ENCODE measurements at regions not wholly inside any gene's neighbourhood (a gene's known extent, or its start where the extent isn't known, plus 50 kb on each side); places are given as distances from the start of the nearest gene placed in this dataset.

DNA sequence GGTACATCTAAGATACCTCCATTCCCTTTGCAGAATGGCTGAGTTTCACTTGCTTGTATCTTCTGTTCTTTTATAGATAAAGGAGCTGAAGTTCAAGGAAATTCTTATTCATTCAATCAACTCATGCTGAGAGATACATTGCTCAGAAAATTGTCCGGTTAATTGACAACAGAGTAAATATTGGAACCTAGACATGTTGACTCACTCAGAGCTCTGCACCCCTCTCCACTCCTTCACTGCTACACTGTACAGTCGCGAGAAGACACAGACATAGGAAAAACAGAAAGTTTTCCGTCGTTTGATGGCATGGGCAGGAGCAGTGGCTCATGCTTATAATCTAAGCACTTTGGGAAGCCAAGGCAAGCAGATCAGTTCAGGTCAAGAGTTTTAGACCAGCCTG, 690.5 kb upstream of the SOX9 start:
- Histone ChIP-seq H3K4me3 (no peak overlapping the region), H3K4me1 (no peaks in the 10 kb centered on the region), H3K27ac (no peak overlapping the region), H3K9me3 (no peaks in the 10 kb centered on the region), H3K27me3 (no peaks in the 10 kb centered on the region), H3K36me3 (no peaks in the 10 kb centered on the region)
- intact Hi-C loops (cut with DNase I), result no loop called here
- TF ChIP-seq, protein P1, sequence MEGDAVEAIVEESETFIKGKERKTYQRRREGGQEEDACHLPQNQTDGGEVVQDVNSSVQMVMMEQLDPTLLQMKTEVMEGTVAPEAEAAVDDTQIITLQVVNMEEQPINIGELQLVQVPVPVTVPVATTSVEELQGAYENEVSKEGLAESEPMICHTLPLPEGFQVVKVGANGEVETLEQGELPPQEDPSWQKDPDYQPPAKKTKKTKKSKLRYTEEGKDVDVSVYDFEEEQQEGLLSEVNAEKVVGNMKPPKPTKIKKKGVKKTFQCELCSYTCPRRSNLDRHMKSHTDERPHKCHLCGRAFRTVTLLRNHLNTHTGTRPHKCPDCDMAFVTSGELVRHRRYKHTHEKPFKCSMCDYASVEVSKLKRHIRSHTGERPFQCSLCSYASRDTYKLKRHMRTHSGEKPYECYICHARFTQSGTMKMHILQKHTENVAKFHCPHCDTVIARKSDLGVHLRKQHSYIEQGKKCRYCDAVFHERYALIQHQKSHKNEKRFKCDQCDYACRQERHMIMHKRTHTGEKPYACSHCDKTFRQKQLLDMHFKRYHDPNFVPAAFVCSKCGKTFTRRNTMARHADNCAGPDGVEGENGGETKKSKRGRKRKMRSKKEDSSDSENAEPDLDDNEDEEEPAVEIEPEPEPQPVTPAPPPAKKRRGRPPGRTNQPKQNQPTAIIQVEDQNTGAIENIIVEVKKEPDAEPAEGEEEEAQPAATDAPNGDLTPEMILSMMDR (IDR thresholded peaks at IDR 0.05), result no peak
- DNase-seq (ENCODE audit: low spot score in 2 of 2), result no peak

DNA sequence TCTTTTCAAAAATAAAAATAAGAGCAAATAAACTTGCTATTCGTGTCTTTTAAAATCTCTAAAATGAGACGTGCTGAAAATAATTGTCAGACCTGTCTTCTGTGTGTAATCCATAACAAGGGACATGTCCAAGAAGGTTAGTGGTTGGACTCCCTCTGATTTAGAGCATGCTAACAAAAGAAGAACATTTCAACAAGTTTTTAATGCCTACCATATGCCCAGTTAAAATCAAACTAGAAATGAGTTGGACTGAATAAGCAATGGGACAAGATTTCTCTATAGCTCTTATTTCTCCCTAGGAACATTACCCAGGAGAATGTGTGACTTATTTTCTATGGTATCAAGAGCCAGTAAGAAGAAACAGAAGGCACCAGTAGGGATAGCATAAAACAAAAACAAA, 689.7 kb upstream of the SOX9 start:
- H3K4me1 ChIP-seq, result no peaks in the 10 kb centered on the region
- intact Hi-C loops (cut with DNase I), result no loop called here
- no peak overlapping the region for H3K4me3 ChIP-seq
- H3K9me3 ChIP-seq, result no peaks in the 10 kb centered on the region
- H3K27me3 ChIP-seq, result no peaks in the 10 kb centered on the region
- TF ChIP-seq, protein P1 (IDR thresholded peaks at IDR 0.05), result no peak
- no peak overlapping the region for H3K27ac ChIP-seq
- DNase-seq (ENCODE audit: low spot score in 2 of 2), result no peak
- no peaks in the 10 kb centered on the region for H3K36me3 ChIP-seq

DNA sequence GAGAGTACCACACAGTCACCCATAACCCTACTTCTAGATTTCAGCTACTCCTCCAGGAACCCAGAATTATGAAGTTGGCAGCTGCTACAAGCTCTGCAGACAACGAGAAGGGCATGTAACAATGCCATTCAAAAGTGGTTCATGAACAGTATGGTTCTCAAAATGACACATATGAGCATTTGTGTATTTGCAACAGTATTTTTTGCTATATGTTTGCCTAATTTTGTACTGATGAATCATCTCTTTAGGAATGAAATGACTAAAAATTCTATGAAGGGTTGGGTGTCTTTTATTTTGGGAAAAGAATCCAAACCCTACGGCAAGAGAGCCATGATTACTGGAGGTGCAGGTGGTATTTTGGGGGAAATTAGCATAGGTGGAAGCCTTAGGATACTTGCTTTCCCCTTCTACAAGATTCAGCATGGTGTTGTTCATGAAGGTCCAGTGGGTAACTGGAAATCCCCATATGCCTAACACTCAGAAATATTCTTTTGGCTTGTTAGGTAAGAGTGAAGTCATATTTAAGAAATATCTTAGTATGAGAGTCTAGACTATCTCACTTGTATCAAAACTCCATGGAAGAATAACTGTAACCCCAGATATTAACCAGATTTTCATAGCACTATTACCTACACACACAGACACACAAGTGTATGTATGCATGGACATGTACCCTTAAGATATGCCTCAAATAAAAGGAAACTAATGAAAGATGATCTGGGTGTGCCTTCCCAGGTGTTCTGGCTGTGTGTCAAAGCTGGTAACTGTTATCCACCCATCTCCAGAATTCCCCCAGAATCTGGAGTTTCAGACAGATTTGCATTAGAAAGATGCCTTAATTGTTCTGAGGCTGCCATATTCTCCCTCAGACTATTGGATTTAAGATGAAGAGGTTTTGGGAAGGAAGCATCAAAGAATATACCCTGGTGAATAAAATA, 688.2 kb upstream of the SOX9 start:
- TF ChIP-seq, protein P1 (IDR thresholded peaks at IDR 0.05), result no peak
- Histone ChIP-seq H3K4me3 (no peak overlapping the region), H3K9me3 (no peaks in the 10 kb centered on the region), H3K27me3 (no peaks in the 10 kb centered on the region), H3K36me3 (no peaks in the 10 kb centered on the region), H3K4me1 (no peaks in the 10 kb centered on the region), H3K27ac (no peak overlapping the region)
- intact Hi-C loops (cut with DNase I), result no loop called here
- no peak for DNase-seq (ENCODE audit: low spot score in 2 of 2)

- H3K9me3 ChIP-seq, result no peaks in the 10 kb centered on the region
- H3K36me3 ChIP-seq, result no peaks in the 10 kb centered on the region
- H3K27me3 ChIP-seq, result no peaks in the 10 kb centered on the region
- TF ChIP-seq, protein P1 (IDR thresholded peaks at IDR 0.05), result no peak
- intact Hi-C loops (cut with DNase I), result no loop called here
- H3K4me3 ChIP-seq, result no peak overlapping the region
- H3K4me1 ChIP-seq, result no peaks in the 10 kb centered on the region
- H3K27ac ChIP-seq, result no peak overlapping the region
- DNase-seq (ENCODE audit: low spot score in 2 of 2), result no peak
These were observed 686.1 kb upstream of the SOX9 start for GRCh38 chr17:71434716-71435115.

DNA sequence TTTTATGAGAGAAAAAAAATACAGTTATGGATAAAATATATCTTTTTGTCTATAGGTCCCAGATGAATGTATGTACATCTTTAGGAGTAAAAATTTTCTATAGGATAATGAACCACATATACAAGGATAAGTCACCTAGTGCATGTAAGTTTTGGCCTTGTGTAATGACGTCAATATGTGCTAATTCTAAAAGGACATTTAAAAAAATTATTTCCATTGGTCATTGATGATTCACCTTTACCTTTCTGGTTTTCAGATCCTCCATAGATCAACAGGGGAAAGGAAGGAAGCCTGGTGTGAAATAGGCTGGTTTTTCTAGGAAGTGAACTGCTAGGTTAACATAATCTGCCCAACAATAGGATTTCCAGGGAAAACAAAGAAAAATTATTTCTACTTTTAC, 684.3 kb upstream of the SOX9 start:
- intact Hi-C loops (cut with DNase I), result no loop called here
- Histone ChIP-seq H3K36me3 (no peaks in the 10 kb centered on the region), H3K27me3 (no peaks in the 10 kb centered on the region), H3K4me1 (no peaks in the 10 kb centered on the region), H3K4me3 (no peak overlapping the region), H3K9me3 (no peaks in the 10 kb centered on the region), H3K27ac (no peak overlapping the region)
- no peak for DNase-seq (ENCODE audit: low spot score in 2 of 2)
- TF ChIP-seq, protein P1 (IDR thresholded peaks at IDR 0.05), result no peak
